ENCODE measurements at regions not wholly inside any gene's neighbourhood (a gene's known extent, or its start where the extent isn't known, plus 50 kb on each side); places are given as distances from the start of the nearest gene placed in this dataset.

DNA sequence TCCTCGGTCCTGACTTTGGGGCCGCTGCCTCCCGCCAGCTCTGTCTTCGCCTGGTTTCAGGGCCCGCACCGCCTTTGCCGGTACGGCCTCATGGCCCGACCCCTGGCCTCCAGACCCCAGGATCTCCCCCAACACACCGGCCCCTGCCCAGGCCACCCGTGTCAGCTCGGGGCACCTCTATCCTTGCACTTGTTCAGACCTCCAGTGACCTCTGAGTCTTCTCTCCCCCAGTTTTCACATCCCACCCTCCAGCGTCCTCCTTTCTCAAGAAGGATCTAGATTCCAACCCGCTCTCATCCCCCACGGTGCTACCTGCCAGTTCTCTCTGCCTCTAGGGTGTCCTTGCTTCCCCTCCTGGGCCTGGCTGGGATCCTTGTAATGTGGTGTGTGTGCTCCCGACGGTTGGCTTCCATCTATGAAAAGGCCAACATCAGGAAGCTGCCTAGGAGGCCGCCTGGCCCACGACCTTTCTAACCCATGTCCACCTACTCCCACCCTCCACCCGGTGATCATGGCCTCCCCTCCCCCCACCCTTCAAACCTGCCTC is 61.1 kb downstream of the SPATA31C2 start:
- H3K36me3 Mint-ChIP-seq (ENCODE audit: insufficient read depth in 2 of 2), result no peaks in the 10 kb centered on the region
- ATAC-seq (replicated peaks in 1 of 2) (no peak), DNase-seq (no peak)
- H3K4me1 Mint-ChIP-seq (ENCODE audit: low read depth), result peaks cover 17% of the 10 kb centered on the region
- peaks cover 60% of the 10 kb centered on the region for H3K27me3 Mint-ChIP-seq (ENCODE audit: low read depth)
- no peaks in the 10 kb centered on the region for H3K9me3 Mint-ChIP-seq
- H3K4me3 Mint-ChIP-seq, result peak overlapping the region; percentile 83 to 86
- no peak overlapping the region for H3K27ac Mint-ChIP-seq

DNA sequence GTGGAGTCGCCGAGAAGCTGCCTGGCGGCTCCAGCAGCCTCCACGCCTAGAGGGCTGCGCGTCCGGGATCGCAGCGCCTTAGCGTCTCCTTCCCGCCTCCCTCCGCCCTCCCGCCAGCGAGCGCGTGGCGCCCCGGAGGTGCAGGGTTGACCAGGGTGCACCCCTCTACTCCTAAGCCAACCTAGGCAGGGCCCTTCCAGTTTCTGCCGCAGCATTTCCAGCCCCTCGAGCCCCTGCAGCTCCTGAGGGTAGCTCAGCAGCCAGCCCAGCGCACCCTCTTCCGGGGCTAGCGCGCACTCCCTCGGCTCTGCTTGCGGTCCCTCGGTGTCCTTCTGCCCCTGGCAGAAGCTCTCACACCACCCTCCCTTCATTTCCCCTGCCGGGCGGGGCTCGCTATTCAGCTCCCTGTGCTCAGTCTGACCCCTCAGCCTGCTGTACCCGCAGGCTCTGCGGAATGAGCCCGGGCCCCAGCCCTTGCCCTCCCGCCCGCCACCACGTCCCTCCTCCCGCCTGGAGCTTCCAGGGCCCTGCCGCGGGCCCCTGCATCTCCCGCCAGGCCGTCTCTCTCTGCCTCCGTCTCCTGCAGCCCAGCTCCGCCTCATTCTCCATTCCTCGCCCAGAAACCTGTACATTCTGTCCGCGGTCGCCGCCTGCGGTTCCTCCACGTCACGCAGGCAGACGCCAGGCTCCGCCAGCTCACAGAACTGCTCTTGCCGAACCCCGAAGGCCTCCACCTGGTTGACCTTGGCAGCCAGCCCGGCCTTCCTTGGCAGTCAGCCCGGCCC is 61.8 kb downstream of the SPATA31C2 start:
- DNase-seq, result peak; percentile 37 to 47
- Mint-ChIP-seq H3K36me3 (ENCODE audit: insufficient read depth in 2 of 2) (no peaks in the 10 kb centered on the region), H3K4me1 (ENCODE audit: low read depth) (peaks cover 17% of the 10 kb centered on the region), H3K27ac (no peak overlapping the region), H3K27me3 (ENCODE audit: low read depth) (peaks cover 66% of the 10 kb centered on the region), H3K4me3 (peak overlapping the region; percentile 83 to 86), H3K9me3 (no peaks in the 10 kb centered on the region)
- peak; percentile 76 to 84 for ATAC-seq (replicated peaks in 1 of 2)

DNA sequence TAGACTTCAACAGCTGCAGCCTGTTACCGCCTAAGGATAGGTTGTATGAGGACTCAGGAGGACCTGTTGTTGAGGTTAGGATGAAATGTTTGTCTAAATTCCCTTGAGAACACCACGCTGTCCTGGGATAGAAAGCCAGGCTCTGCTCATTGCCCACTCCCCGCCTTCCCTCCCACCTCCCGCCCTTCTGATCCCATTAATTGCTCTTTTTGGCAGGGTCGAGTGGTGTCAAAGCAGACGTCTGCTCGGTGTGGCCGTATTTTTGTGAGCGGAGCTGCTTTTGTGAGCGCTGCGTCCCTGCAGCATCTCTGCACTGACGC is 62.3 kb downstream of the SPATA31C2 start:
- peaks cover 72% of the 10 kb centered on the region for H3K27me3 Mint-ChIP-seq (ENCODE audit: low read depth)
- no peaks in the 10 kb centered on the region for H3K36me3 Mint-ChIP-seq (ENCODE audit: insufficient read depth in 2 of 2)
- no peaks in the 10 kb centered on the region for H3K9me3 Mint-ChIP-seq
- ATAC-seq (replicated peaks in 1 of 2) (peak in 1 of 2 donors; percentile 6), DNase-seq (no peak)
- peak overlapping the region; percentile 83 to 86 for H3K4me3 Mint-ChIP-seq
- peaks cover 17% of the 10 kb centered on the region for H3K4me1 Mint-ChIP-seq (ENCODE audit: low read depth)
- no peak overlapping the region for H3K27ac Mint-ChIP-seq

DNA sequence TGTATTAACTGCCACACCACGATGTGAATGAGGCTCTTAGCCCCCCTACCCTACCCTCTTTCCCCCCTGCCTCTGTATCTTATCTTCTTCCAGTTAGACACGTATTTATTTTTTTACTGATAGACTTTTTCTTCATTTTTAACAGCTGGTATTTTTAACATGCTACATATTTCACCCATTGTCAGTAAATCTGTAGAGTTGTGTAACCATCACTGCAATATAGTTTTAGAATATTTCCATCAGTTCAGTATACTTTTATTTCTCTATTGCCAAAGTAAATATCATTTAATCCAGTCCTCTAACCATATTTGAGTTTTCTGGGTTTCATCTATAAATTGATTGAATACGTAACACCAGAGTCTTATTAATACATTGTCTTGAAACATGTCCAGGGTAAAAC is 62.8 kb downstream of the SPATA31C2 start:
- H3K4me1 Mint-ChIP-seq (ENCODE audit: low read depth), result peaks cover 17% of the 10 kb centered on the region
- no peak for DNase-seq
- H3K27me3 Mint-ChIP-seq (ENCODE audit: low read depth), result peaks cover 76% of the 10 kb centered on the region
- no peaks in the 10 kb centered on the region for H3K9me3 Mint-ChIP-seq
- no peaks in the 10 kb centered on the region for H3K36me3 Mint-ChIP-seq (ENCODE audit: insufficient read depth in 2 of 2)
- H3K4me3 Mint-ChIP-seq, result peak overlapping the region; percentile 83 to 86
- no peak for ATAC-seq (replicated peaks in 1 of 2)
- H3K27ac Mint-ChIP-seq, result peak overlapping the region; percentile 52

DNA sequence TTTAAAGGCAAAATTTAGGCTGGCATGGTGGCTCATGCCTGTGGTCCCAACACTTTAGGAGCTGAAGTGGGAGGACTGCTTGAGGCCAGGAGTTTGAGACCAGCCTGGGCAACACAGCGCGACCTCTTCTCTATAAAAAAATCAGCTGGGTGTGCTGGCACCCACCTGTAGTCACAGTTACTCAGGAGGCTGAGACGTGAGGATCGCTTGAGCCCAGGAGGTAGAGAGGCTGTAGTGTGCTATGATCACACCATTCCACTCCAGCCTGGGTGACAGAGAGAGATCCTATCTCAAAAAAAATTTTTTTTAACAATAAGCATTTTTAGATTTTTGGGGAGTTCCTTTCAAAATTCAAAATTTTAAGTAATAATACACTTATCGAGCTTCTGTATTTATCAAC is 63.3 kb downstream of the SPATA31C2 start:
- Mint-ChIP-seq H3K27ac (no peak overlapping the region), H3K9me3 (no peaks in the 10 kb centered on the region), H3K36me3 (ENCODE audit: insufficient read depth in 2 of 2) (no peaks in the 10 kb centered on the region), H3K4me1 (ENCODE audit: low read depth) (peaks cover 17% of the 10 kb centered on the region), H3K4me3 (no peak overlapping the region), H3K27me3 (ENCODE audit: low read depth) (peaks cover 81% of the 10 kb centered on the region)
- ATAC-seq (replicated peaks in 1 of 2) (no peak), DNase-seq (no peak)

DNA sequence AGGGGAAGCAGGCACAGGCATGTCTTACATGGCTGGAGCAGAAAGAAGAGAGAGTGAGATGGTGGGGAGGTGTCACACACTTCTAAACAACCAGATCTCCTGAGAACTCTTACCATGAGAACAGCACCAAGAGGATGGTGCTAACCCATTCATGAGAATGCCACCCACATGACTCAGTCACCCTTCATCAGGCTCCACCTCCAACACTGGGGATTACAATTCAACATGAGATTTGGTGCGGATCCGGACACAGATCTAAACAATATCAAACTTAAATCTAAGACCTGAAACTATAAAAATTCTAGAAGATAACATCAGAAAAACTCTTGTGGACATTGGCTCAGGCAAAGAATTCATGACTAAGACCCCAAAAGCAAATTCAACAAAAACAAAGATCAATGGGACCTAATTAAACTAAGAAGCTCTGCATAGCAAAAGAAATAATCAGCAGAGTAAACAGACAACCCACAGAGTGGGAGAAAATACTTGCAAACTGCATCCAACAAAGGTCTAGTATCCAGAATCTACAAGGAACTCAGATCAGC is 65.4 kb downstream of the SPATA31C2 start:
- Mint-ChIP-seq H3K27me3 (ENCODE audit: low read depth) (peaks cover 74% of the 10 kb centered on the region), H3K27ac (no peak overlapping the region), H3K4me1 (ENCODE audit: low read depth) (peaks cover 17% of the 10 kb centered on the region), H3K9me3 (no peaks in the 10 kb centered on the region), H3K4me3 (no peak overlapping the region), H3K36me3 (ENCODE audit: insufficient read depth in 2 of 2) (no peaks in the 10 kb centered on the region)
- DNase-seq, result no peak
- ATAC-seq (replicated peaks in 1 of 2), result no peak

DNA sequence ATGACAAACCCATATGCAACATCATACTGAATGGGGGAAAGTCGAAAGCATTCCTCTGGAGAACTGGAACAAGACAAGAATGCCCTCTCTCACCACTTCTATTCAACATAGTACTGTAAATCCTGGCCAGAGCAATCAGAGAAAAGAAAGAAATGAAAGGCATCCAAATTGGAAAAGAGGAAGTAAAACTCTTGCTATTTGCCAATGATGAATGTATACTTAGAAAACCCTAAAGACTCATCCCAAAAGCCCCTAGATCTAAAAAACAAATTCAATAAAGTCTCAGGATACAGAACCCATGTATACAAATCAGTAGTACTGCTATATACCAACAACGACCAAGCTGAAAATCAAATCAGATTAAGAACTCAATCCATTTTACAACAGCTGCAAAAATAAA is 66.9 kb downstream of the SPATA31C2 start:
- peaks cover 74% of the 10 kb centered on the region for H3K27me3 Mint-ChIP-seq (ENCODE audit: low read depth)
- DNase-seq (no peak), ATAC-seq (replicated peaks in 1 of 2) (no peak)
- peaks cover 9% of the 10 kb centered on the region for H3K4me1 Mint-ChIP-seq (ENCODE audit: low read depth)
- no peak overlapping the region for H3K27ac Mint-ChIP-seq
- no peaks in the 10 kb centered on the region for H3K36me3 Mint-ChIP-seq (ENCODE audit: insufficient read depth in 2 of 2)
- no peak overlapping the region for H3K4me3 Mint-ChIP-seq
- H3K9me3 Mint-ChIP-seq, result no peaks in the 10 kb centered on the region

DNA sequence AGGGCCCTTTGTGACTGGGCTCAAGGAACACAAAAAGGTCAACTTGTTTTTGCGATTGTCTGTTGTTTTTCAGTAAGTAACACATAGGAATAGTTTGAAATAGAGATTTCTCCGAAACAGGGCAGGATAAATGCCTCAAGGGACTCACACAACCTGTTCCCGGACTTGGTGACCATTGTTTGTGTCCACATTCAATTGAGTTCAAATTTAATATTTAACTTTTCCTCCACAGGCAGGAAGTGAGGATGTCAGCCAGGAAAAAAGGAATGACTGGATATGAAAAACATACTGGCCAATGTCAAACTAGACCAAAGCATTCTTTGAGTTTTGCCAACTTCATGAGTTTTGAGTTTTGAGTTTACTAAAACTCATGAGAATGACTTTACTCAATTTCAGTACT is 72.7 kb downstream of the SPATA31C2 start:
- Mint-ChIP-seq H3K27me3 (ENCODE audit: low read depth) (peaks cover 29% of the 10 kb centered on the region), H3K9me3 (no peaks in the 10 kb centered on the region), H3K4me1 (ENCODE audit: low read depth) (no peaks in the 10 kb centered on the region), H3K27ac (no peak overlapping the region), H3K36me3 (ENCODE audit: insufficient read depth in 2 of 2) (no peaks in the 10 kb centered on the region), H3K4me3 (no peak overlapping the region)
- DNase-seq (no peak), ATAC-seq (replicated peaks in 1 of 2) (no peak)

DNA sequence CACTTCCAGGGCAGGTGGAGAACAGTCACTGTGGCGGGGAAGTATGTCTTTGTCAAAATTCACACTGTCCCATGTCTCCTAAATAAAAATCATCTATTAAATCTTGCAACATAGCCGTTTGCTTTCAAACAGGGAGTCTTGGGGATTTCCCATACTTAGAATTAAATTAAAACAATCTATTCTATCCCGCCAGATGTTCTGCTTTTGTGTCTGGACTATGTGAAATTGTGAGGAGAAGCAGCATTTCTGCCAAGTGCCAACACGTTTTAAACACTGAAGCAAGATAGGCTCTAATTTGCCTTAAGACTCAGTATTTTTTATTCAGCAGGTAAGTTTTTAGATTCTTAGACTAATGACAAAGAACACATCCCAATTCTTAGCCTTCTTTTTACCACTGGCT is 73.7 kb downstream of the SPATA31C2 start:
- Mint-ChIP-seq H3K36me3 (ENCODE audit: insufficient read depth in 2 of 2) (no peaks in the 10 kb centered on the region), H3K27ac (no peak overlapping the region), H3K4me3 (no peak overlapping the region), H3K27me3 (ENCODE audit: low read depth) (peaks cover 23% of the 10 kb centered on the region), H3K4me1 (ENCODE audit: low read depth) (no peaks in the 10 kb centered on the region), H3K9me3 (no peaks in the 10 kb centered on the region)
- ATAC-seq (replicated peaks in 1 of 2), result no peak
- DNase-seq, result no peak

DNA sequence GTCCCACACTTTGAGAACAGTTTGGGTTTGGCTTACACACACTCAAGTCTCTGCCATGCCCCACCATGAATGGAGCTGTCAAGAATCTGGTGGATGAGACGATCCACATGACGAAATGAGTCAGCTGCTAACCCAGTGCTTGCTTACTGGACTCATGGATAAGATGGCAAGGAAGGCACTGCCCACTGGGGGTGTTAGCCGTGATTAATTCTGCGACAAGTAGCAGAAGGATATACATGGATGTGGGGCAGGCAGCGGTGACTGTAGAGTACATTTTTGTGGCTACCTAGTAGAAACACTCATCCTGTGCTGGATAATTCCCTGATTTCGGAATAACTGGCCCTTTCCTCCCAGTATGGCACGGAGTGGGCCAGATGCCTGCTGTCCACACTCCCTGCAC is 77.5 kb downstream of the SPATA31C2 start:
- Mint-ChIP-seq H3K9me3 (no peaks in the 10 kb centered on the region), H3K4me3 (no peak overlapping the region), H3K36me3 (ENCODE audit: insufficient read depth in 2 of 2) (no peaks in the 10 kb centered on the region), H3K27me3 (ENCODE audit: low read depth) (peaks cover 6% of the 10 kb centered on the region), H3K4me1 (ENCODE audit: low read depth) (no peaks in the 10 kb centered on the region), H3K27ac (no peak overlapping the region)
- DNase-seq (no peak), ATAC-seq (replicated peaks in 1 of 2) (no peak)

DNA sequence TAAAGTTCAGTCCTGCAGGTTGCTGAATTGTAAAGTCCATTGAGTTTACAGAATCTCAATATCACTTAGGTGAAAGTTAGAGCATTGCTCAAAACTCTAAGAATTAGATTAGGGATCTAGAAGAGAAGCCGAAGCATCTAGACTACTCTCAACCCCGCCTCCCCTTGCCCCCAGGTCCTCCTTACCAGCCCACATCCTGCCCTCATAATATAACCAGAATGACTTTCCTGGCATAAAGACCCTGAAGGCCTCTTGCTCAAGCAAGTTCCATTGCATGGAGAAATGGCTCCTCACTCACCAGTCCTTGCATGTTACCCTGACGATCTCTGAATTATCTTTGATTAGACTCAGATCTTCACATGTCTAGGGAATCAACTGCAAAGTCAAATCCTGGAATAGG is 78.8 kb downstream of the SPATA31C2 start:
- Mint-ChIP-seq H3K36me3 (ENCODE audit: insufficient read depth in 2 of 2) (peaks cover 0 to 2% of the 10 kb centered on the region in 2 donors), H3K27ac (no peak overlapping the region), H3K27me3 (ENCODE audit: low read depth) (no peaks in the 10 kb centered on the region), H3K4me3 (no peak overlapping the region), H3K9me3 (no peaks in the 10 kb centered on the region), H3K4me1 (ENCODE audit: low read depth) (no peaks in the 10 kb centered on the region)
- ATAC-seq (replicated peaks in 1 of 2) (no peak), DNase-seq (no peak)

DNA sequence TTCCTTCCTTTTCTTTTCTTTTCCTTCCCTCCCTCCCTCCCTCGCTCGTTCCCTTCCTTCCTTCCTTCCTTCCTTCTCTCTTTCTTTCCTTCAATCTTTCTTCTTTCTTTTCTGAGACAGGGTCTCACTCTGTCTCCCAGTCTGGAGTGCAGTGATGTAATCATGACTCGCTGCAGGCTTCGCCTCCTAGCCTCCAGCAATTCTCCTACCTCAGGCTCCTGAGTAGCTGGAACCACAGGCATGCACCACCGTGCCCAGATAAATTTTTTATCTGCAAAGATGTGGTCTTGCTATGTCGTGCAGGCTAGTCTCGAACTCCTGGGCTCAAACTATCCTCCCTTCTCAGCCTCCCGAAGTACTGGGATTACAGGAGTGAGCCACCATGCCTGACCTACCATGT is 81.4 kb downstream of the SPATA31C2 start:
- Mint-ChIP-seq H3K4me1 (ENCODE audit: low read depth) (no peaks in the 10 kb centered on the region), H3K9me3 (no peaks in the 10 kb centered on the region), H3K36me3 (ENCODE audit: insufficient read depth in 2 of 2) (peaks cover 0 to 2% of the 10 kb centered on the region in 2 donors), H3K27me3 (ENCODE audit: low read depth) (no peaks in the 10 kb centered on the region), H3K4me3 (no peak overlapping the region), H3K27ac (no peak overlapping the region)
- DNase-seq (no peak), ATAC-seq (replicated peaks in 1 of 2) (no peak)

DNA sequence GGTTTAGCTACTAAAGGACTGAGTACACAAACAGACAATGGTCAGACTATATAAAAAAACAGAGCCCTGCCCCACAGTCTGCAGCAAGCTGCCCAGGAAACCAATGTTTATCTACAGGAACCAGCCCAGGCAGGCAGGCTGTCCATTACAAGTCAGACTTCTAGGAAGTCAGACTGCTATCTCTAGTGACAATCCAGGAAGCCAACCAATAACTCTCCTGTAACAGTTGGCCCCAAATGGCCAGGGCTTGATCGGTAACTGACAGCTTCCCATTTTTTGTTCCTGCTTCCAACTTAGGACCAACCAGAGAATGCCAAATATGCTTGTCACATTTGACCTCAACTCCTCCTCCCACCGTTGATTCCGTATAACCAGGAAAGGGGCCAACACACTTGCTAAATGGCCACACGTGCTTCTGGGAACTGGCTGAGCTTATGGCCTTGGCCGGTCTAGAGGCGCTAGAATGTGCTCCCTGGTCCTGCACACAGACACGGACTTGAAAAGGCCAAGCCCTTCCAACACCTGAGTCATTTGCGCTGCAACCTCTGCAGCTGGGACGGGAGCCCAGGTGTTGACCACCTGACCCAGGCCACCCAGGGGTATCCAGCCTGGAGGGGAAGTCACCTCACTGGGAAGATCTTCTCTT is 79.6 kb upstream of the CDK20 start:
- H3K9me3 Mint-ChIP-seq, result no peaks in the 10 kb centered on the region
- no peak for DNase-seq
- no peak overlapping the region for H3K27ac Mint-ChIP-seq
- H3K36me3 Mint-ChIP-seq (ENCODE audit: insufficient read depth in 2 of 2), result peaks cover 0 to 2% of the 10 kb centered on the region in 2 donors
- H3K4me3 Mint-ChIP-seq, result no peak overlapping the region
- no peaks in the 10 kb centered on the region for H3K27me3 Mint-ChIP-seq (ENCODE audit: low read depth)
- peaks cover 7% of the 10 kb centered on the region for H3K4me1 Mint-ChIP-seq (ENCODE audit: low read depth)
- no peak for ATAC-seq (replicated peaks in 1 of 2)

Measured in activated T-cell treated with anti-CD3 and anti-CD28 coated beads, Interleukin-2, amount 50 U/mL, for 72 hours (primary cell).